SW 1271 (cell line): ENCODE measurements at regions not wholly inside any gene's neighbourhood (a gene's known extent, or its start where the extent isn't known, plus 50 kb on each side); places are given as distances from the start of the nearest gene placed in this dataset.
A peak's percentile ranks its signal among the peaks of the same experiment; 100 is the strongest.
"Not testable (repeated sequence)": the region's sequence is repeated elsewhere in the genome, so short reads cannot be mapped to it uniquely, and the experiment has no call there.

Experiments used
- DNase-seq, 2 experiments: peaks; one replicate each; lab custom pipeline; 2025; lab: John Stamatoyannopoulos, UW

DNA sequence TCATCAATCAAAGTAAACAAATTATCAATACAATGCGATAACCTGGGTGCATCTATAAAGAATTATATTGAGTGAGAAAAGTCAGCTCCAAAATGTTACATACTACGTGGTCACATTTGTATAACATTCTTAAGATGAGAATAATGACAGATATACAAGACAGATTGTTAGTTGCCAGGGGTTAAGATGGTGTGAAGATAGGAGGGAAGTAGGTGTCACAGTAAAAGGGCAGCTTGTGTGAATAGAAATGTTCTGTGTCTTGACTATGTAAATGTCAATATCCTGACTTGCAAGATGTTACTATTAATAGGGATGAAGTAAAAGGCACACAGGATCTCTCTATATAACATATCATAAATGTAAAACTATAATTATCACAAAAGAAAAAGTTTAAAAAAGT, 611.2 kb upstream of the SPRY2 start:
- DNase-seq: no peak

DNA sequence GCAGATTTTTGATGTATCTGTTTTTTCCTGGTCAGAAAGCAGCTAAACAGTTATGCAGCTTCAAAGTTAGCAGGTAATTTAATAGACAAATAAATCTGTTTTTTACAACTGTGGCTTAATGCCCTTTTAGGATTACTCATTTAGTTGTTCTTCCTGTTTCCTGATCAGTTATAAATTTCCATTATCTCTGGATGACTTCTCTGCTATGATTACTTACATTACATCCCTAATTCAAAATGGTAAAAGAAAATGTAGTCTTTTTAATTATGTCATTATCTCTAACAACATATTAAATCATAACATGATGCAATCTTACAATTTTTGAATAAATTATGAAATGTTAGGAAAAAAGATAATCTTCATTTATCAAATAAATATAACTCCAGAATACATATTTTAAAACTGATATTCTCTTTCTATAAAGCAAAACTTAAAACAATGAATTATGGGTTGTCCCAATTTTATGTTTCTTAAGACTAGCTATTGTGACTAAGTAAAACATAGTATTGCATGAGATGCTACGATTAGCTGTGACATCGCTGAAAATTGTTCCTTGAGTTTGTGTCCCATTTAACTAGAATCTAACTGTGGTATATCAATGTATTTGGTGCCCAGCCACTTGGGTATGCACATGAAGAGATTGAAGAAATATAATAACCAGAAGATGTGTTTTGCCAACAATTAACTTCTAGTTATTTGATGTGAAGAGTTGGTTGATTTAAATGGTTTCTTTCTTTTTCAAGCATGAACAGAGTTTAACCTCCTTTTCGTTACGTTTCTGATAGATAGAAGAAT, 605.3 kb upstream of the SPRY2 start:
- DNase-seq: no peak

GRCh38 chr13:80945328-80945727, 604.4 kb upstream of the SPRY2 start:
- no peak for DNase-seq

GRCh38 chr13:80939581-80939980, 598.7 kb upstream of the SPRY2 start:
- DNase-seq: no peak

DNA sequence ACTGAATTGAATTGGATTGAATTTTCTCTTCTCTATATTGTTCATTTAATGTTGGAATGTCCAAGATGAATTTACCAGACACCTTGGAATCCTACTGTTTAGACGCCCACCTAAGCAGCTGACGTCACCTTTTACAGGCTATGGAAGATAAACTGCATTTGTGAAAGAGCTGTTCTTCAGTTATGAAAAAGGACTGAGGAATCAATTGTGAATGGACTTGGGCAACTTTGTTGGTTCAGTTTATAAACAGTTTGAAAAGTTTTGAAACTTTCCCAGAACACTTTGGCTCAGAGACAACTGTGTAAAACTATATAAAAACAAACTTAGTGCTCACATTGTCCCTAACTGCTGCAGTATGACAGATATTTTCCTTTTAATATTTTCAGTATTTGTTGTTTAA, 590.8 kb upstream of the SPRY2 start:
- no peak for DNase-seq

- DNase-seq: no peak
Measured at GRCh38 chr13:80931118-80931517, 590.2 kb upstream of the SPRY2 start.

DNA sequence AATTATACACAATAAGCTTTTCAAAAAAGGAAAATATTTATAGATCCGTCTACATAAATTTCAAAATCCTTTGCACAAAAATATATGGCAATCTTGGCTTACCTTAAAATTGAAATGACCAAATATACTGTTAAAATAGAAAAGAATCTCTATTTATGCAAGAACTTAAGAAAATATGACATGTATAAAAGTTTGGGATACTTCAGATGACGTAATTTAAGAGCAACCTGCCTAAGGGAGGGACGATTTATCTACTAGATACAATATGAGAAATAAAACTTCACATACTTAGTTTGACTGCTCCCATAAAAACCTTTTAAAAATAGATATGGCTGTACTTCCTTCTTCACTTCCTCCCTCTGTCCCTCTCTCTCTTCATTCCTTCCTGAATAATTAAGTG, 587.3 kb upstream of the SPRY2 start:
- no peak for DNase-seq

GRCh38 chr13:80926024-80926423, 585.1 kb upstream of the SPRY2 start:
- DNase-seq: not testable (repeated sequence)

GRCh38 chr13:80924596-80924995, 583.7 kb upstream of the SPRY2 start:
- no peak for DNase-seq

DNA sequence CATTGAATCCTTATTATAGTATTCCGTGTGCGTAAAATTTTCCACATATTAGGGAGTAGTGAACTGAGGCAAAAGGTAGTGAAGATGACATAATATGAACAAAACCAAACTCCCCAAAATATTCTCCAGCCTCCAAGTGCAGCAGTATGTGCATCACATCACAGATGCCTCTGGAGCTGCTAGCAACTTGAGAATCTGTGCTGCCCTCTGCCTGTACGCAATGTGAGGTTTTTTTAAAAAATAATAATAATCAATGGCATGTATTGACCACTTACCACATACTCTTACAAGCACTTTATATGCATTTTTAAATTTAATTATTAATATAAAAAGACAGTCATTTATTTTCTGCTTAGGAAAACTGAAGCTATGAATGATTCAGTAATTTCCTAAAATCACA, 583.0 kb upstream of the SPRY2 start:
- DNase-seq: peak in 1 of 2 experiments; percentile 2

DNA sequence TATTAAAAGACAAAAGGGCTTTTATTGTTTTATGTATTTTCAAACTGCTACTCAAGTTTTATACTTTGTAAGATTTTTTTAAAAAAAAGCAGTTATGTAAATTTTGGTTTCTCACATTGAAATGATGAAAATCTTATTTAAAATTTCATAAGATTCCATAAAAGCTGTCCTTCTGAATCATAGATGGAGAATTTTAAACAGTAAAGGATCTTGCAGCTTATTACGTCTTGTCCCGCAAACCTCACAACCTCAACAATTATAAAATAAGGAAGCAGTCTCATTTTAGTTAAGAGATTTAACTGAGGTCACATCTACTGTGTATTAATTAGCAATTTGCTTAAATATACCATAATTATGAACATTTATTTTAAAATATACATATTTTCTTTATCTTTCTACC, 581.0 kb upstream of the SPRY2 start:
- no peak for DNase-seq

GRCh38 chr13:80921541-80921940, 580.6 kb upstream of the SPRY2 start:
- no peak for DNase-seq

- no peak for DNase-seq
Measured at GRCh38 chr13:80906860-80907259, 565.9 kb upstream of the SPRY2 start.

DNA sequence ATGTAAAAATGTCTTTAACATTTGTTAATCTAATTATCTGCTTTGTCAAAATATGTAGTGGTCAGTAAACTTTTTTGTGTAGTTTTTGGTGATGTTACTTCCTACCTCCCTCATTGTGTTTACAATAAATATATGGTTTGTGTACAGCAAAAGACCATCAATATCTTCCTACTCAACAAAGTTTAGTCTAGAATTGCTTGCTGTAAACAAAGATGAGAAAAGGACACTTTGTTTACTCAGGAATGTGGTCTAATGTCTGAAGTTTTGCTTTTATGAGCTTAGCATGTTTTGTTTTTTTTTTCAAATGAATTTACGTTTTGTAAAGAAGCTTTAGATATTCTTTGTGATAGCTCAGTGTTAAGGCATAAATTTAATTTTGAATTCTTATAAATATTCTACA, 563.5 kb upstream of the SPRY2 start:
- DNase-seq: no peak

- DNase-seq: no peak
Measured at GRCh38 chr13:80903911-80904310, 563.0 kb upstream of the SPRY2 start.

DNA sequence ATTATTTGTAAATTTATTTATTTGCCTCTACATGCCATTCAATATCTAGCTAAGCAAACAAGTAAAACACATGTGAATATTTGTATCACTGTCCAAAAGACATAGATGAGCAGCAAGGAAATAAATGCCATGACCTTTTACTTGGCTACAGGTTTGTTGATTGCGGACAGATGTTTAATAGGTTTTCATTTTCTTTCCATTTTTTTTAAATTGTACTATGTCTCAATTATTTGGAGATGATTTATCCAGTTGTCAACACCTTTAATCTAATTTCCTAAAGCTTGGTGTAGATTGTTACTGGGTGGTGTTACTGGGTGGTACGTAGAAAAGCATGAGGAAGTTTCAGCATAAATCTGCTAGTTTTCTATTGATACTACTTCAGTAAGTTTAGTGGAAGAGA, 560.6 kb upstream of the SPRY2 start:
- DNase-seq: no peak

GRCh38 chr13:80901111-80901510, 560.2 kb upstream of the SPRY2 start:
- no peak for DNase-seq

GRCh38 chr13:80900561-80900960, 559.6 kb upstream of the SPRY2 start:
- DNase-seq: no peak

- DNase-seq: not testable (repeated sequence)
Measured at GRCh38 chr13:80897641-80898040, 556.7 kb upstream of the SPRY2 start.

- DNase-seq: no peak
Measured at GRCh38 chr13:80894917-80895316, 554.0 kb upstream of the SPRY2 start.

GRCh38 chr13:80889829-80890228, 548.9 kb upstream of the SPRY2 start:
- DNase-seq: no peak

DNA sequence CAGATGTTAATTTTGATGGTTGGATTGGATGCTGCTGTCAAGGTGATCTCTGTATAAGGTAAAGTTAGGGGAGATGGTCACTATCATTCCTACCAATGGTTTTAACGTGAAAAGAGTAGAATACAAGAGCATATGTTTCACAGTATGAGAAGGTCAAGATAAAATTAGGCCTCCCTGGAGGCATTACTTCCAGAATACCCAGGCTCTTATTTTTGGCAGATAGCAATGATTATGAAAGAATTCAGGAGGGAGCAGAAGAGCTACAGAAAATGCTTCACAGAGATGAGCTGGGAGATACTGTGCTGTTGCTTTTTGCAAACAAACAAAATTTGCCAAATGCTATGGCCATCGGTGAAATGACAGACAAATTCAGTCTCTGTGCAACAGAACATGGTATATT, 547.5 kb upstream of the SPRY2 start:
- DNase-seq: no peak

GRCh38 chr13:80884056-80884785, 543.3 kb upstream of the SPRY2 start:
- DNase-seq: no peak

GRCh38 chr13:80883545-80883944, 542.6 kb upstream of the SPRY2 start:
- DNase-seq: no peak
